Astrocyte (in vitro differentiated cells and primary cell): ENCODE measurements at regions not wholly inside any gene's neighbourhood (a gene's known extent, or its start where the extent isn't known, plus 50 kb on each side); places are given as distances from the start of the nearest gene placed in this dataset.
A peak's percentile ranks its signal among the peaks of the same experiment; 100 is the strongest.

Experiments used
- DNase-seq: peaks from one replicate; pipeline ENCODE4 v3.0.0-alpha.2; 2010; ENCODE audit warnings: low read depth
- FAIRE-seq: peaks from 2 replicates; lab custom pipeline; 2011; peaks lifted over from hg19 to GRCh38; lab: Jason Lieb, UNC
- H2AFZ ChIP-seq: 2 replicates; pipeline ENCODE4 v1.6.0; 2012; ENCODE audit warnings: low read depth, low read length, inconsistent platforms
- H3K27ac ChIP-seq: 2 replicates; pipeline ENCODE4 v1.5.1; 2011; ENCODE audit warnings: low read depth, low read length, inconsistent platforms
- H3K27me3 ChIP-seq: 2 replicates; pipeline ENCODE4 v1.6.0; 2011; ENCODE audit warnings: low read length, inconsistent platforms; ENCODE audit not compliant: insufficient read depth
- H3K36me3 ChIP-seq: 2 replicates; pipeline ENCODE4 v1.5.1; 2011; ENCODE audit warnings: low read length, inconsistent platforms; ENCODE audit not compliant: insufficient read depth
- H3K4me1 ChIP-seq: 2 replicates; pipeline ENCODE4 v1.5.1; 2011; ENCODE audit warnings: low read length, inconsistent platforms; ENCODE audit not compliant: insufficient read depth
- H3K4me2 ChIP-seq: 2 replicates; pipeline ENCODE4 v1.6.0; 2012; ENCODE audit warnings: low read length, inconsistent platforms
- H3K4me3 ChIP-seq: 2 replicates; pipeline ENCODE4 v1.5.1; 2011; ENCODE audit warnings: low read depth, mild to moderate bottlenecking, low read length, inconsistent platforms; ENCODE audit not compliant: insufficient read depth
- H3K79me2 ChIP-seq: 2 replicates; pipeline ENCODE4 v1.6.0; 2012; ENCODE audit warnings: mild to moderate bottlenecking, low read length, inconsistent platforms; ENCODE audit not compliant: insufficient read depth
- H3K9ac ChIP-seq: 2 replicates; pipeline ENCODE4 v1.6.0; 2012; ENCODE audit warnings: mild to moderate bottlenecking, low read length, inconsistent platforms
- H3K9me3 ChIP-seq: 2 replicates; pipeline ENCODE4 v1.5.1; 2012; ENCODE audit warnings: low read depth, mild to moderate bottlenecking, low read length, inconsistent platforms; ENCODE audit not compliant: insufficient read depth
- H4K20me1 ChIP-seq: 2 replicates; pipeline ENCODE4 v1.6.0; 2012; ENCODE audit warnings: low read length, inconsistent platforms; ENCODE audit not compliant: insufficient read depth
- H3K27ac Mint-ChIP-seq: one replicate; pipeline ENCODE4 v1.8.0; 2021; ENCODE audit warnings: mild to moderate bottlenecking, mixed read lengths; ENCODE audit not compliant: unreplicated experiment
- H3K27me3 Mint-ChIP-seq: one replicate; pipeline ENCODE4 v1.8.0; 2021; ENCODE audit warnings: low read depth, mixed read lengths; ENCODE audit not compliant: unreplicated experiment
- H3K36me3 Mint-ChIP-seq: one replicate; pipeline ENCODE4 v1.8.0; 2021; ENCODE audit warnings: low read depth, mixed read lengths; ENCODE audit not compliant: unreplicated experiment
- H3K4me1 Mint-ChIP-seq: one replicate; pipeline ENCODE4 v1.8.0; 2021; ENCODE audit warnings: low read depth, mixed read lengths; ENCODE audit not compliant: unreplicated experiment
- H3K4me3 Mint-ChIP-seq: one replicate; pipeline ENCODE4 v1.8.0; 2021; ENCODE audit warnings: mild to moderate bottlenecking, moderate library complexity, mixed read lengths; ENCODE audit not compliant: unreplicated experiment
- H3K9me3 Mint-ChIP-seq: one replicate; pipeline ENCODE4 v1.8.0; 2021; ENCODE audit warnings: mild to moderate bottlenecking, mixed read lengths; ENCODE audit not compliant: unreplicated experiment
- EZH2 ChIP-seq: IDR thresholded peaks from 2 replicates; pipeline ENCODE4 v1.6.1; 2012; ENCODE audit warnings: mild to moderate bottlenecking, low read length, inconsistent platforms; ENCODE audit not compliant: insufficient read depth
- TF ChIP-seq, protein P1 (sequence below): IDR thresholded peaks from 2 replicates; pipeline ENCODE4 v1.5.1; 2011; ENCODE audit warnings: low read depth, mild to moderate bottlenecking, inconsistent platforms, low read length, moderate library complexity; ENCODE audit not compliant: insufficient read depth

DNA sequence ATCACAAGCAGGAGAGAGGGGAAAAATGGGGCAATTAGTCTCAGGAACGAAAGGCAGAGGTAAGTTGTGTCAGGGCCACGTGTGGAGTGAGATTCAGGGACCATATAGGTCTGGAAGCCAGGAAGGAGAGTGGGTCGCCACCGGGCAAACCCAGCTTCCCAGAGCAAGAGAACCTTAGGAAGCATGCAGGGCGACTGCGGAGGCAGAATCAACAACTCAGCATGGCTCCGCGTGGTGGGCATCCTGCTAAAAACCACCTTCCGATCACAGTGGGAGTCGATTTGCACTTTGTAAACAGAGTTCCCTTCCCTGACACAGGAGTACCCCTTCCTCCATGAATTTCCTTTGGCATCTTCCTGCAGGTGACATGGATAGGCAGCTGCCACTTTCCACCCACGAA is 114.6 kb downstream of the TTC32 start:
- no peak overlapping the region for H3K27ac ChIP-seq
- no peak overlapping the region for H3K9ac ChIP-seq

DNA sequence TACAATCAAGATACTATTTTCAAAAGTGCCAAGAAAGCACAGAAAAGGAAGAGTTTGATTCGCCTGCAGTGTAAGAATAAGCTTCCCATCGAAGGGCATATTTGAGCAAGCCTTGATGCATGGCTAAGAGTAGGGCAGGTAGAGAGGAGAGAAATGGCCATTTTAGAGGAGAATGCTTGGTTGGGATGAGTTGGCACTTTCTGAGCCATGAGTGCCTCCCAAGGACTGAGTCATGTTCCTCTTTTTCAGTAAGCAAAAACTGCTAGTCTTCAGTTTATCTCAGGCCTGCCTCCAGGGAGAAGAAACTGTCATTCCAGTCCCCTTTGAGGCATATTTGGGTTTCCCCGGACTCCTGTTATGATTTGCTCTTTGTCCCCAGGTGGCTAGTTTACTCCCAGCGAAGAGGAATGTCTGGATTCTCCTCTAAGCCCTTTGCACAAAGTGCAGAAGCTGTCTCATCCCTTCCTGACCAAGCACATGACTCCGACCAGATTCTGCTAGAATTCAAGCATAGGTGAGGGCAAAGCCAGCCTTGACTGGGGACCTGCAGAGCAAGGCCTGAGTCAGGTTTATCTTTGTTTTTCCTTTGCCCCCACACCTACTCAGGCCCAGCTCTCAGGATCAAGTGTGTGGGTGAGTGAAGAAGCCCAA is 115.2 kb downstream of the TTC32 start:
- H3K36me3 Mint-ChIP-seq: no peaks in the 10 kb centered on the region

More for the DNA sequence above, 114.6 kb downstream of the TTC32 start:
- DNase-seq (no peak), FAIRE-seq (no peak)
- Mint-ChIP-seq H3K9me3 (peaks cover 2% of the 10 kb centered on the region), H3K4me3 (no peak overlapping the region), H3K27me3 (peaks cover 21% of the 10 kb centered on the region), H3K27ac (peak overlapping the region; percentile 96), H3K36me3 (no peaks in the 10 kb centered on the region), H3K4me1 (peaks cover 19% of the 10 kb centered on the region)
- Histone ChIP-seq H3K27me3 (no peaks in the 10 kb centered on the region), H3K4me1 (peaks cover 17% of the 10 kb centered on the region), H3K36me3 (no peaks in the 10 kb centered on the region), H3K4me2 (peak overlapping the region; percentile 21), H2AFZ (no peak overlapping the region), H3K4me3 (no peak overlapping the region), H3K9me3 (no peaks in the 10 kb centered on the region), H4K20me1 (no peaks in the 10 kb centered on the region), H3K79me2 (no peaks in the 10 kb centered on the region)
- TF ChIP-seq, protein P1, sequence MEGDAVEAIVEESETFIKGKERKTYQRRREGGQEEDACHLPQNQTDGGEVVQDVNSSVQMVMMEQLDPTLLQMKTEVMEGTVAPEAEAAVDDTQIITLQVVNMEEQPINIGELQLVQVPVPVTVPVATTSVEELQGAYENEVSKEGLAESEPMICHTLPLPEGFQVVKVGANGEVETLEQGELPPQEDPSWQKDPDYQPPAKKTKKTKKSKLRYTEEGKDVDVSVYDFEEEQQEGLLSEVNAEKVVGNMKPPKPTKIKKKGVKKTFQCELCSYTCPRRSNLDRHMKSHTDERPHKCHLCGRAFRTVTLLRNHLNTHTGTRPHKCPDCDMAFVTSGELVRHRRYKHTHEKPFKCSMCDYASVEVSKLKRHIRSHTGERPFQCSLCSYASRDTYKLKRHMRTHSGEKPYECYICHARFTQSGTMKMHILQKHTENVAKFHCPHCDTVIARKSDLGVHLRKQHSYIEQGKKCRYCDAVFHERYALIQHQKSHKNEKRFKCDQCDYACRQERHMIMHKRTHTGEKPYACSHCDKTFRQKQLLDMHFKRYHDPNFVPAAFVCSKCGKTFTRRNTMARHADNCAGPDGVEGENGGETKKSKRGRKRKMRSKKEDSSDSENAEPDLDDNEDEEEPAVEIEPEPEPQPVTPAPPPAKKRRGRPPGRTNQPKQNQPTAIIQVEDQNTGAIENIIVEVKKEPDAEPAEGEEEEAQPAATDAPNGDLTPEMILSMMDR: no peak
- no peak for TF ChIP-seq EZH2

More for the DNA sequence above, 115.2 kb downstream of the TTC32 start:
- DNase-seq (peak; percentile 67), FAIRE-seq (peak; percentile 37)
- Histone ChIP-seq H2AFZ (peak overlapping the region; percentile 13), H3K79me2 (no peaks in the 10 kb centered on the region), H3K4me1 (peaks cover 17% of the 10 kb centered on the region), H3K9me3 (no peaks in the 10 kb centered on the region), H3K27ac (no peak overlapping the region), H3K4me2 (peak overlapping the region; percentile 21), H3K36me3 (no peaks in the 10 kb centered on the region), H3K4me3 (no peak overlapping the region), H3K27me3 (no peaks in the 10 kb centered on the region), H3K9ac (no peak overlapping the region), H4K20me1 (no peaks in the 10 kb centered on the region)
- peaks cover 2% of the 10 kb centered on the region for H3K9me3 Mint-ChIP-seq
- TF ChIP-seq EZH2: no peak
- TF ChIP-seq, protein P1: no peak
- peaks cover 19% of the 10 kb centered on the region for H3K4me1 Mint-ChIP-seq
- peaks cover 22% of the 10 kb centered on the region for H3K27me3 Mint-ChIP-seq
- peak overlapping the region; percentile 96 for H3K27ac Mint-ChIP-seq
- H3K4me3 Mint-ChIP-seq: no peak overlapping the region
